ENCODE measurements at regions not wholly inside any gene's neighbourhood (a gene's known extent, or its start where the extent isn't known, plus 50 kb on each side); places are given as distances from the start of the nearest gene placed in this dataset.

DNA sequence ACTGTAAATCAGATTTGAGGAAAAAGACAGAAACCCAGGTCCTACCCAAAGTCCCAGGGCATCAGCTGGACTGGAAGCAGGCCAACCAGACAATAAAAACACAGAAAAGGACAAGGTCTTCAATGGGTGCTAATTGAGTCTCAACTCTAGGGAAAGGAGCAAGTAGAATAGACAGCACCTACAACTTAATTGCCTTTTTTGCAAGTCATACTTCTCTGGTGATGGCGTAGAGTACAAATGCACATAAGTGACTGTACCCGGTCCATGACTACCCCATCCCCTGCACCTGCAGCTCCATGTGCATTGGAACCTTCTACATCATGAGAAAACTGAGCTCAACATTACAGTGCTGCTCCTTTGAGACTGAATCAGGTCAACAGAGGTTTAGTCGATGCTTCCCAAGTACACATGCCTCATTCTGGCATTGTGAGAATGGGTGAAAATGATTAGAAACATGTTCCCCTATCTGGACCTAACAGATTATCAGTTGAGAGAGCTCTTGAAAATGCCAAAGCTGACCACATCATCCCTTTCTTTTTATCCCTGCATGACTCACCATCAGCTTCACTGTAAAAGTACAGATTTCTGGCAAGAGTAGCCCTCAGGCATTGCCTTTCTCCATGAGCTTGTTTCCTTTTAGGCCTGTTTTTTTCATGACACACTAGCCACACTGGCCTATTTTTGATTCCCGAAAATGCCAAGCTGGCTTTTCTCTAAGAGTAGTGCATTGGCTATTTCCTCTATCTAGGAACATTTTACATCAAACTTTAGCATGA lies 298.3 kb downstream of the HS3ST1 start:
- WGBS, 2 donors, result 67 to 75% methylated on average over 4 of the region's 4 CpGs
- no peak overlapping the region for H3K4me3 ChIP-seq
- TF ChIP-seq EP300 (IDR thresholded peaks at IDR 0.05) (no peak), POLR2A (IDR thresholded peaks at IDR 0.05) (no peak)
- TF ChIP-seq, protein P1, sequence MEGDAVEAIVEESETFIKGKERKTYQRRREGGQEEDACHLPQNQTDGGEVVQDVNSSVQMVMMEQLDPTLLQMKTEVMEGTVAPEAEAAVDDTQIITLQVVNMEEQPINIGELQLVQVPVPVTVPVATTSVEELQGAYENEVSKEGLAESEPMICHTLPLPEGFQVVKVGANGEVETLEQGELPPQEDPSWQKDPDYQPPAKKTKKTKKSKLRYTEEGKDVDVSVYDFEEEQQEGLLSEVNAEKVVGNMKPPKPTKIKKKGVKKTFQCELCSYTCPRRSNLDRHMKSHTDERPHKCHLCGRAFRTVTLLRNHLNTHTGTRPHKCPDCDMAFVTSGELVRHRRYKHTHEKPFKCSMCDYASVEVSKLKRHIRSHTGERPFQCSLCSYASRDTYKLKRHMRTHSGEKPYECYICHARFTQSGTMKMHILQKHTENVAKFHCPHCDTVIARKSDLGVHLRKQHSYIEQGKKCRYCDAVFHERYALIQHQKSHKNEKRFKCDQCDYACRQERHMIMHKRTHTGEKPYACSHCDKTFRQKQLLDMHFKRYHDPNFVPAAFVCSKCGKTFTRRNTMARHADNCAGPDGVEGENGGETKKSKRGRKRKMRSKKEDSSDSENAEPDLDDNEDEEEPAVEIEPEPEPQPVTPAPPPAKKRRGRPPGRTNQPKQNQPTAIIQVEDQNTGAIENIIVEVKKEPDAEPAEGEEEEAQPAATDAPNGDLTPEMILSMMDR (IDR thresholded peaks at IDR 0.05), result no peak

GRCh38 chr4:11120435-11120834 lies 308.3 kb downstream of the HS3ST1 start:
- DNase-seq (ENCODE audit: low spot score in 2 of 2), result no peak
- H3K9me3 ChIP-seq, result peaks cover 0 to 5% (median 0%) of the 10 kb centered on the region in 4 donors
- H3K36me3 ChIP-seq, result no peaks in the 10 kb centered on the region
- H3K4me1 ChIP-seq, result no peaks in the 10 kb centered on the region
- H3K4me3 ChIP-seq, result no peak overlapping the region
- no peak overlapping the region for H3K27ac ChIP-seq
- 82 to 91% methylated on average over 2 of the region's 2 CpGs for WGBS, 2 donors
- no peaks in the 10 kb centered on the region for H3K27me3 ChIP-seq
- no peak for TF ChIP-seq EP300 (IDR thresholded peaks at IDR 0.05)
- TF ChIP-seq, protein P1 (IDR thresholded peaks at IDR 0.05), result no peak
- TF ChIP-seq POLR2A (IDR thresholded peaks at IDR 0.05), result no peak

More for the DNA sequence above, 298.3 kb downstream of the HS3ST1 start:
- H3K9me3 ChIP-seq, result no peaks in the 10 kb centered on the region
- no peak overlapping the region for H3K27ac ChIP-seq
- no peaks in the 10 kb centered on the region for H3K27me3 ChIP-seq
- no peak for DNase-seq (ENCODE audit: low spot score in 2 of 2)
- H3K4me1 ChIP-seq, result peaks cover 0 to 5% (median 2%) of the 10 kb centered on the region in 4 donors
- no peaks in the 10 kb centered on the region for H3K36me3 ChIP-seq

DNA sequence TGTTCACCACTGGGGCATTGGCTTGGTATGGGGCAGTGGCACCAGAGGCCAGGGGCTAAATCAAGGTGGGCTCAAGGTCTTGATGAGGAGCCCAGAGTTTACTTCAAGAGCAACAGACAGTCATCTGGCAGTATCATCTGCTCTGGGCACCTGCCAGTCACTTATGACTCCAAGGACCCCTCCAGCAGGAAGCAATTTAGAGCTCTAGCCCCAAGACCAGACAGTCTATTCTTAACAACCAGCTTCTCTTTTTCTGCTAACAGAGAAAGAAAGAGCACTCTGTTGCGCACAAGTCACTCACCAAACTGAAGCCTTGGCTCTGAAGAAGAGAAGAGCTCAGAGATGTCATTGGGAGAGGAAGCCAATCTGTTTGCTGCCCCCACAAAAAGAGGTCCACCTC lies 309.2 kb downstream of the HS3ST1 start:
- Histone ChIP-seq H3K4me3 (no peak overlapping the region), H3K4me1 (no peaks in the 10 kb centered on the region), H3K27ac (no peak overlapping the region), H3K27me3 (no peaks in the 10 kb centered on the region), H3K9me3 (peaks cover 0 to 5% (median 0%) of the 10 kb centered on the region in 4 donors), H3K36me3 (no peaks in the 10 kb centered on the region)
- 67 to 88% methylated on average over 1 of the region's 1 CpG for WGBS, 2 donors
- DNase-seq (ENCODE audit: low spot score in 2 of 2), result no peak
- TF ChIP-seq EP300 (IDR thresholded peaks at IDR 0.05) (no peak), POLR2A (IDR thresholded peaks at IDR 0.05) (no peak)
- TF ChIP-seq, protein P1 (IDR thresholded peaks at IDR 0.05), result no peak

GRCh38 chr4:11118513-11118912 lies 310.2 kb downstream of the HS3ST1 start:
- Histone ChIP-seq H3K27me3 (no peaks in the 10 kb centered on the region), H3K9me3 (peaks cover 0 to 5% (median 0%) of the 10 kb centered on the region in 4 donors), H3K4me3 (no peak overlapping the region), H3K27ac (no peak overlapping the region), H3K36me3 (no peaks in the 10 kb centered on the region), H3K4me1 (no peaks in the 10 kb centered on the region)
- DNase-seq (ENCODE audit: low spot score in 2 of 2), result no peak
- TF ChIP-seq POLR2A (IDR thresholded peaks at IDR 0.05), result no peak
- TF ChIP-seq EP300 (IDR thresholded peaks at IDR 0.05), result no peak
- TF ChIP-seq, protein P1 (IDR thresholded peaks at IDR 0.05), result no peak
- 69 to 77% methylated on average over 2 of the region's 2 CpGs for WGBS, 2 donors

- H3K27me3 ChIP-seq, result no peaks in the 10 kb centered on the region
- no peak overlapping the region for H3K4me3 ChIP-seq
- no peaks in the 10 kb centered on the region for H3K9me3 ChIP-seq
- H3K27ac ChIP-seq, result no peak overlapping the region
- H3K36me3 ChIP-seq, result no peaks in the 10 kb centered on the region
- DNase-seq (ENCODE audit: low spot score in 2 of 2), result no peak
- no peak for TF ChIP-seq POLR2A (IDR thresholded peaks at IDR 0.05)
- TF ChIP-seq, protein P1 (IDR thresholded peaks at IDR 0.05), result no peak
- TF ChIP-seq EP300 (IDR thresholded peaks at IDR 0.05), result no peak
- H3K4me1 ChIP-seq, result no peaks in the 10 kb centered on the region
- WGBS, 2 donors, result 81 to 85% methylated on average over 8 of the region's 8 CpGs
Observed at GRCh38 chr4:11116940-11117339, 311.8 kb downstream of the HS3ST1 start.

Measured in tibial nerve (tissue), 4 donors.